Fibroblast of lung (primary cell): ENCODE measurements at regions not wholly inside any gene's neighbourhood (a gene's known extent, or its start where the extent isn't known, plus 50 kb on each side); places are given as distances from the start of the nearest gene placed in this dataset.

ENCODE experiments used
- DNase-seq, 2 donors: peaks; one replicate each; pipeline versions ENCODE4 v3.0.0 to v3.0.0-alpha.2; 2010; ENCODE audit warnings: low read depth in 2 of 2
- H2AFZ ChIP-seq: 2 replicates; pipeline ENCODE4 v1.5.1; 2012; ENCODE audit warnings: low read length, control low read depth, inconsistent platforms
- H3K27ac ChIP-seq: 2 replicates; pipeline ENCODE4 v1.5.1; 2011; ENCODE audit warnings: low read length, control low read depth; ENCODE audit not compliant: insufficient read depth
- H3K27me3 ChIP-seq: 2 replicates; pipeline ENCODE4 v1.5.1; 2011; ENCODE audit warnings: mild to moderate bottlenecking, low read length; ENCODE audit not compliant: control insufficient read depth, insufficient read depth
- H3K36me3 ChIP-seq: 2 replicates; pipeline ENCODE4 v1.5.1; 2011; ENCODE audit warnings: low read length; ENCODE audit not compliant: control insufficient read depth, insufficient read depth
- H3K4me1 ChIP-seq: 2 replicates; pipeline ENCODE4 v1.5.1; 2011; ENCODE audit warnings: low read length; ENCODE audit not compliant: control insufficient read depth, insufficient read depth; ENCODE audit errors: extremely low read depth
- H3K4me2 ChIP-seq: 2 replicates; pipeline ENCODE4 v1.5.1; 2011; ENCODE audit warnings: low read length, control low read depth; ENCODE audit not compliant: insufficient read depth; ENCODE audit errors: extremely low read depth
- H3K4me3 ChIP-seq, 4 experiments: fragments of 200-600 bp in 1 of 4; sonication (generic) in 1 of 4; replicated peaks in 1 of 4; 2 replicates each; pipeline ENCODE4 v1.5.1; 2011 to 2016; ENCODE audit warnings: low read length in 4 of 4, low read depth in 3 of 4, mild to moderate bottlenecking in 3 of 4, control low read depth in 2 of 4, inconsistent platforms in 1 of 4, mixed read lengths in 1 of 4; ENCODE audit not compliant: insufficient read depth in 1 of 4; ENCODE audit errors: control extremely low read depth in 1 of 4
- H3K79me2 ChIP-seq: 2 replicates; pipeline ENCODE4 v1.5.1; 2012; ENCODE audit warnings: mild to moderate bottlenecking, low read length, inconsistent platforms; ENCODE audit not compliant: control insufficient read depth, insufficient read depth
- H3K9ac ChIP-seq: 2 replicates; pipeline ENCODE4 v1.5.1; 2011; ENCODE audit warnings: mild to moderate bottlenecking, low read length, control low read depth; ENCODE audit not compliant: insufficient read depth
- H3K9me3 ChIP-seq: 2 replicates; pipeline ENCODE4 v1.5.1; 2012; ENCODE audit warnings: low read depth, low read length; ENCODE audit not compliant: control insufficient read depth, insufficient read depth
- H4K20me1 ChIP-seq: 2 replicates; pipeline ENCODE4 v1.5.1; 2011; ENCODE audit warnings: low read length; ENCODE audit not compliant: control insufficient read depth, insufficient read depth; ENCODE audit errors: extremely low read depth
- CTCF ChIP-seq, 2 donors: IDR thresholded peaks in 1 of 2; conservative IDR thresholded peaks in 1 of 2; 1 replicate in 1 of 2; 2 replicates in 1 of 2; pipeline ENCODE4 v1.5.1; 2011 to 2012; ENCODE audit warnings: low read length in 2 of 2, control low read depth in 1 of 2, inconsistent platforms in 1 of 2, low read depth in 1 of 2, mild to moderate bottlenecking in 1 of 2
- EZH2 ChIP-seq: IDR thresholded peaks from 2 replicates; pipeline ENCODE4 v1.5.1; 2012; ENCODE audit warnings: low read length, control low read depth, mild to moderate bottlenecking; ENCODE audit errors: missing control alignments

- H3K27me3 ChIP-seq, result no peaks in the 10 kb centered on the region
- TF ChIP-seq EZH2, result no peak
- TF ChIP-seq CTCF (conservative IDR thresholded peaks at IDR 0.05 in 1 of 2, IDR thresholded peaks at IDR 0.05 in 1 of 2; ENCODE audit: low read depth in 1 of 2, low read length in 2 of 2), result no peak
Measured at GRCh38 chr14:85112762-85113161, 417.2 kb upstream of the FLRT2 start.

GRCh38 chr14:85115921-85116320, 414.0 kb upstream of the FLRT2 start:
- no peak overlapping the region for H3K27ac ChIP-seq
- peak in 1 of 2 donors; percentile 34 for DNase-seq

More at GRCh38 chr14:85112762-85113161, 417.2 kb upstream of the FLRT2 start:
- Histone ChIP-seq H4K20me1 (no peaks in the 10 kb centered on the region), H3K4me1 (no peaks in the 10 kb centered on the region), H3K9me3 (no peaks in the 10 kb centered on the region), H3K9ac (no peak overlapping the region), H3K4me2 (no peak overlapping the region), H3K79me2 (no peaks in the 10 kb centered on the region), H3K27ac (no peak overlapping the region), H3K4me3 (no peak overlapping the region), H3K36me3 (no peaks in the 10 kb centered on the region), H2AFZ (no peak overlapping the region)
- DNase-seq, result no peak

GRCh38 chr14:85118274-85118673, 411.7 kb upstream of the FLRT2 start:
- TF ChIP-seq EZH2 (no peak), CTCF (conservative IDR thresholded peaks at IDR 0.05 in 1 of 2, IDR thresholded peaks at IDR 0.05 in 1 of 2; ENCODE audit: low read depth in 1 of 2, low read length in 2 of 2) (no peak)
- Histone ChIP-seq H3K36me3 (no peaks in the 10 kb centered on the region), H3K4me1 (no peaks in the 10 kb centered on the region), H3K9me3 (no peaks in the 10 kb centered on the region), H3K79me2 (no peaks in the 10 kb centered on the region), H3K27me3 (no peaks in the 10 kb centered on the region), H3K4me3 (no peak overlapping the region), H3K4me2 (no peak overlapping the region), H2AFZ (no peak overlapping the region), H3K27ac (no peak overlapping the region), H4K20me1 (no peaks in the 10 kb centered on the region), H3K9ac (no peak overlapping the region)
- peak in 1 of 2 donors; percentile 7 for DNase-seq

More at GRCh38 chr14:85115921-85116320, 414.0 kb upstream of the FLRT2 start:
- H3K4me3 ChIP-seq, result no peak overlapping the region
- no peaks in the 10 kb centered on the region for H3K4me1 ChIP-seq
- no peaks in the 10 kb centered on the region for H3K9me3 ChIP-seq
- TF ChIP-seq EZH2 (no peak), CTCF (conservative IDR thresholded peaks at IDR 0.05 in 1 of 2, IDR thresholded peaks at IDR 0.05 in 1 of 2; ENCODE audit: low read depth in 1 of 2, low read length in 2 of 2) (no peak)
- H4K20me1 ChIP-seq, result no peaks in the 10 kb centered on the region
- H3K79me2 ChIP-seq, result no peaks in the 10 kb centered on the region
- no peaks in the 10 kb centered on the region for H3K36me3 ChIP-seq
- H3K9ac ChIP-seq, result no peak overlapping the region
- no peaks in the 10 kb centered on the region for H3K27me3 ChIP-seq
- no peak overlapping the region for H3K4me2 ChIP-seq
- no peak overlapping the region for H2AFZ ChIP-seq
